Choroid plexus epithelial cell (primary cell): ENCODE measurements at regions not wholly inside any gene's neighbourhood (a gene's known extent, or its start where the extent isn't known, plus 50 kb on each side); places are given as distances from the start of the nearest gene placed in this dataset.

Experiments used
- DNase-seq: peaks from one replicate; pipeline ENCODE4 v3.0.0-alpha.2; 2010; ENCODE audit warnings: low read depth
- H3K4me3 ChIP-seq: 2 replicates; pipeline ENCODE4 v1.5.1; 2011; ENCODE audit warnings: low read depth, mild to moderate bottlenecking, control low read depth, low read length, moderate library complexity
- TF ChIP-seq, protein P1 (sequence below): conservative IDR thresholded peaks from 2 replicates; pipeline ENCODE4 v1.5.1; 2011; ENCODE audit warnings: low read depth, mild to moderate bottlenecking, control low read depth, inconsistent platforms, low read length, moderate library complexity

GRCh38 chr5:6056280-6056679, 322.1 kb downstream of the MED10 start:
- no peak for DNase-seq
- no peak overlapping the region for H3K4me3 ChIP-seq
- TF ChIP-seq, protein P1, sequence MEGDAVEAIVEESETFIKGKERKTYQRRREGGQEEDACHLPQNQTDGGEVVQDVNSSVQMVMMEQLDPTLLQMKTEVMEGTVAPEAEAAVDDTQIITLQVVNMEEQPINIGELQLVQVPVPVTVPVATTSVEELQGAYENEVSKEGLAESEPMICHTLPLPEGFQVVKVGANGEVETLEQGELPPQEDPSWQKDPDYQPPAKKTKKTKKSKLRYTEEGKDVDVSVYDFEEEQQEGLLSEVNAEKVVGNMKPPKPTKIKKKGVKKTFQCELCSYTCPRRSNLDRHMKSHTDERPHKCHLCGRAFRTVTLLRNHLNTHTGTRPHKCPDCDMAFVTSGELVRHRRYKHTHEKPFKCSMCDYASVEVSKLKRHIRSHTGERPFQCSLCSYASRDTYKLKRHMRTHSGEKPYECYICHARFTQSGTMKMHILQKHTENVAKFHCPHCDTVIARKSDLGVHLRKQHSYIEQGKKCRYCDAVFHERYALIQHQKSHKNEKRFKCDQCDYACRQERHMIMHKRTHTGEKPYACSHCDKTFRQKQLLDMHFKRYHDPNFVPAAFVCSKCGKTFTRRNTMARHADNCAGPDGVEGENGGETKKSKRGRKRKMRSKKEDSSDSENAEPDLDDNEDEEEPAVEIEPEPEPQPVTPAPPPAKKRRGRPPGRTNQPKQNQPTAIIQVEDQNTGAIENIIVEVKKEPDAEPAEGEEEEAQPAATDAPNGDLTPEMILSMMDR: no peak

DNA sequence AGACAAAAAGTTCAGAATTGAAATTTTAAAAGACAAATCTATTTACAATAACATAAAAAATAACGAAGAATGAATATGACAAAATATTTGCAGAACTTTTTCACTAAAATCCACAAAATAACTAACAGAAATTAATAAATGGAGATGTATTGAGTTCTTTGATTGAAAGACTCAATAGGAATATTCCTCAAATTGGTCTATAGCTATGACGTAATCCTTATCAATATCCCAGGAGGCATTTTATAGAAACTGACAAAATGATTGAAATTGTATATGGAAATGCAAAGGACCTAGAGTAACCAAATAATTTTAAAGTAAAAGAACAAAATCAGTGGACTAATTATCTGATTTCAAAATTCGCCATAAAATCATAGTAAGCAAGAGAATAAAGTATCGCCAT, 328.7 kb downstream of the MED10 start:
- DNase-seq: no peak
- TF ChIP-seq, protein P1: no peak

DNA sequence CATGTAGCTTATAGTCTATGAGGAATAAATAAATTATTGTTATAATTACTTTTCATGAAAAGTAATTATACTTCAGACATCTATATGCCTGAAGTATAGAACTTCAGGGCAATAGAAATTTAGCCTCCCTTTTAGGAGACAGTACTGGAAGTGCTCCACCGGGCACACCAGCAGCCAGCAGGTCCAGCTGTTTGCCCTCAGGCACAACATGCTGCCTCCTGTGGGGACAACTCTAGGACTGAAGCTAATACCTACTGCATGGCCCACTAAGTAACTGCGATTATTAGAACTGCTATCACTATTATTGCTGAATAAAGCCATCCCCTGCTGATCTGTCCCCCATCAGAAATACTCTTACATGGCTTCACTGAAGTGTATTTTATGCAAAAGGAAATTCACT, 329.6 kb downstream of the MED10 start:
- TF ChIP-seq, protein P1: no peak
- DNase-seq: no peak
- H3K4me3 ChIP-seq: no peak overlapping the region

More for the DNA sequence above, 328.7 kb downstream of the MED10 start:
- H3K4me3 ChIP-seq: no peak overlapping the region

GRCh38 chr5:6046296-6046967, 331.9 kb downstream of the MED10 start:
- TF ChIP-seq, protein P1: no peak
- DNase-seq: no peak
- H3K4me3 ChIP-seq: no peak overlapping the region

GRCh38 chr5:6043491-6044310, 334.6 kb downstream of the MED10 start:
- no peak overlapping the region for H3K4me3 ChIP-seq
- DNase-seq: no peak
- TF ChIP-seq, protein P1: no peak

DNA sequence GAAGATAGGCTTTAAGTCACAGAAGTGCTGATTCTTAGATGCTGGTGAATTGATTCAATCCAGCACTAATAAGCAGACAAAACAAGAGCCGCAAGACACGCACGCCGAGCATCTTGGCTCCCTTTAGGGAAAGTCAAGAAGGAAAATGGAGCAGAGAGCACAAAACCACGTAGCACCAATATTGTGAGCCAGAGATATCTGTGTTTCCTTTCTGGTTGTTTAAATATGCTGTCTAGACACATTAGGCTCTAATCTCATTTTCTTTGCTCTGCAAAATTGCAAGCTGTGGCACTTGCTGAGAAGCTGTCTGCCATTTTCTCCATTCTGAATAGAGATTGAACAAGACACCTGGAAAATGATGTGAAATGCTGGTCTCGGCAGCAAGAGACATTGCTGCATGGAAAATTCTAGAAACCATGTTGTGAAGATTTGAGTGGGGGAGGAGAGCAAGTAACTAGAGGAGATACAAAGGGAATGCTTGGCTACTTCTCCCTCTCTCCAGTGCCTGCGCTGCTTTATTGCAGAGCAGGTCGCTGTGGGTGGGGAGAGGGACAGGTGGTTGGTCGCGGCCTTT, 336.3 kb downstream of the MED10 start:
- no peak overlapping the region for H3K4me3 ChIP-seq
- TF ChIP-seq, protein P1: no peak
- DNase-seq: no peak
